ENCODE measurements at regions not wholly inside any gene's neighbourhood (a gene's known extent, or its start where the extent isn't known, plus 50 kb on each side); places are given as distances from the start of the nearest gene placed in this dataset.

DNA sequence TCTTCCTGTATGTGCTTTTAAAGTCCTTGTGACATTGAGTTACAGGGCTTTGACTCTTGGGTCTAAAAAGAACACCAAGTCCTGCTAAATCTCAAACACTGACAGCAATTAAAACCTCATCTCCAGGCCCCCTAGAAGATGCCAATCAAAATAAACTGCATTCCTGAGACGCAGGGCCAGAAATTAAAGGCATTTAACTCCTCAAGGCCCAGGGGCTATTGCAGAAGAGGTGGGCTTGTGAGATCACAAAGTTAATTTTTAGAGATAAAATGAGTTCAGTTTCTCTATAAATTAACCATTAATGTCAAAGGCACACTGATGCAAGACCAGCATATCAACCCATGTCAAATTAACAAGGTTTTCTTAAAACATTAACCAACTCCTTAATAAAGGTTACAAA, 145.6 kb upstream of the CARMIL1 start:
- Histone ChIP-seq H3K4me1 (ENCODE audit: control insufficient read depth, insufficient read depth, low read length) (no peaks in the 10 kb centered on the region), H3K36me3 (ENCODE audit: control insufficient read depth, insufficient read depth, low read length) (no peaks in the 10 kb centered on the region), H3K9ac (ENCODE audit: extremely low read depth, low read length, poor library complexity, severe bottlenecking) (no peak overlapping the region), H3K27ac (ENCODE audit: low read depth, low read length) (no peak overlapping the region), H3K9me3 (ENCODE audit: control insufficient read depth, low read length) (peaks cover 41% of the 10 kb centered on the region), H3K27me3 (ENCODE audit: control insufficient read depth, insufficient read depth, low read length, poor library complexity, severe bottlenecking) (no peaks in the 10 kb centered on the region), H3K4me3 (ENCODE audit: low read length) (no peak overlapping the region)
- Mint-ChIP-seq H3K27ac (no peak overlapping the region), H3K9me3 (peaks cover 50% of the 10 kb centered on the region), H3K4me1 (peaks cover 4% of the 10 kb centered on the region), H3K4me3 (no peak overlapping the region), H3K36me3 (ENCODE audit: low read depth) (peaks cover 4% of the 10 kb centered on the region), H3K27me3 (ENCODE audit: insufficient read depth) (no peaks in the 10 kb centered on the region)
- DNase-seq: no peak
- TF ChIP-seq CTCF (conservative IDR thresholded peaks at IDR 0.05): no peak
- 88% methylated on average over 1 of the region's 1 CpG; no CpG with 5 or more reads in 1 of the 2 experiments for WGBS, 2 experiments (ENCODE audit: insufficient coverage in 1 of 2, insufficient read length in 1 of 2)

- TF ChIP-seq CTCF (conservative IDR thresholded peaks at IDR 0.05): no peak
- 82 to 91% methylated on average over 1 to 3 of the region's 3 CpGs for WGBS, 2 experiments (ENCODE audit: insufficient coverage in 1 of 2, insufficient read length in 1 of 2)
These were observed 142.3 kb upstream of the CARMIL1 start for GRCh38 chr6:25136854-25137253.

DNA sequence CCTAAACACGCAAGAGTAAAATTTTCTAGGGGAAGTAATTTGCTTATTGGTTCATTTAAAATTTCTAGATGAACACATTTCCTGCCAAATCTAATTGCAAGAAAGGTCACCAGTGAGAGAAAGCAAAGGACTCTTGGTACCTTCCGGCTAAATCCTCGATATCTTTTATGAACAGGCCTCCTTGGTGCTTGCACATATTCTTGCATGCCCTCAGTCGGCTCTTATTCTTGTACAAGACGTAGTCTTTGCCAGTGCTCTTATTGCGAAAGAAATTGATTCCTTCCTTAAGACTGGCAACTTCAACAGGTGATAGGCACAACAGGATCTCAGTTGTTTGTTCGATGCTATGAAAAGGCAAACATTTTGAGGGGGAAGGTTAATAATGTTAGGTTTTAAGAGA, 141.7 kb upstream of the CARMIL1 start:
- Histone ChIP-seq H3K36me3 (ENCODE audit: control insufficient read depth, insufficient read depth, low read length) (no peaks in the 10 kb centered on the region), H3K27ac (ENCODE audit: low read depth, low read length) (no peak overlapping the region), H3K4me3 (ENCODE audit: low read length) (no peak overlapping the region), H3K9ac (ENCODE audit: extremely low read depth, low read length, poor library complexity, severe bottlenecking) (no peak overlapping the region), H3K27me3 (ENCODE audit: control insufficient read depth, insufficient read depth, low read length, poor library complexity, severe bottlenecking) (no peaks in the 10 kb centered on the region), H3K4me1 (ENCODE audit: control insufficient read depth, insufficient read depth, low read length) (no peaks in the 10 kb centered on the region), H3K9me3 (ENCODE audit: control insufficient read depth, low read length) (peaks cover 29% of the 10 kb centered on the region)
- no peak for TF ChIP-seq CTCF (conservative IDR thresholded peaks at IDR 0.05)
- Mint-ChIP-seq H3K9me3 (peaks cover 34% of the 10 kb centered on the region), H3K4me3 (no peak overlapping the region), H3K4me1 (no peaks in the 10 kb centered on the region), H3K36me3 (ENCODE audit: low read depth) (peaks cover 4% of the 10 kb centered on the region), H3K27me3 (ENCODE audit: insufficient read depth) (no peaks in the 10 kb centered on the region), H3K27ac (no peak overlapping the region)
- no peak for DNase-seq
- WGBS, 2 experiments (ENCODE audit: insufficient coverage in 1 of 2, insufficient read length in 1 of 2): 90 to 94% methylated on average over 4 to 7 of the region's 7 CpGs

More at GRCh38 chr6:25136854-25137253, 142.3 kb upstream of the CARMIL1 start:
- H3K4me1 ChIP-seq (ENCODE audit: control insufficient read depth, insufficient read depth, low read length): no peaks in the 10 kb centered on the region
- no peak overlapping the region for H3K9ac ChIP-seq (ENCODE audit: extremely low read depth, low read length, poor library complexity, severe bottlenecking)
- H3K4me3 ChIP-seq (ENCODE audit: low read length): no peak overlapping the region
- no peak overlapping the region for H3K4me3 Mint-ChIP-seq
- peaks cover 39% of the 10 kb centered on the region for H3K9me3 Mint-ChIP-seq
- H3K27ac Mint-ChIP-seq: no peak overlapping the region
- no peaks in the 10 kb centered on the region for H3K27me3 ChIP-seq (ENCODE audit: control insufficient read depth, insufficient read depth, low read length, poor library complexity, severe bottlenecking)
- peaks cover 31% of the 10 kb centered on the region for H3K9me3 ChIP-seq (ENCODE audit: control insufficient read depth, low read length)
- no peaks in the 10 kb centered on the region for H3K27me3 Mint-ChIP-seq (ENCODE audit: insufficient read depth)
- peaks cover 4% of the 10 kb centered on the region for H3K36me3 Mint-ChIP-seq (ENCODE audit: low read depth)
- DNase-seq: no peak
- H3K36me3 ChIP-seq (ENCODE audit: control insufficient read depth, insufficient read depth, low read length): no peaks in the 10 kb centered on the region
- H3K4me1 Mint-ChIP-seq: no peaks in the 10 kb centered on the region
- no peak overlapping the region for H3K27ac ChIP-seq (ENCODE audit: low read depth, low read length)
